HG03135 (cell line): ENCODE measurements at regions not wholly inside any gene's neighbourhood (a gene's known extent, or its start where the extent isn't known, plus 50 kb on each side); places are given as distances from the start of the nearest gene placed in this dataset.

ENCODE experiments used
- ATAC-seq: cut with Tn5 transposase; IDR thresholded peaks from one replicate; pipeline ENCODE4 v1.9.1; 2021; ENCODE audit warnings: mild to moderate bottlenecking, moderate library complexity; ENCODE audit not compliant: unreplicated experiment

DNA sequence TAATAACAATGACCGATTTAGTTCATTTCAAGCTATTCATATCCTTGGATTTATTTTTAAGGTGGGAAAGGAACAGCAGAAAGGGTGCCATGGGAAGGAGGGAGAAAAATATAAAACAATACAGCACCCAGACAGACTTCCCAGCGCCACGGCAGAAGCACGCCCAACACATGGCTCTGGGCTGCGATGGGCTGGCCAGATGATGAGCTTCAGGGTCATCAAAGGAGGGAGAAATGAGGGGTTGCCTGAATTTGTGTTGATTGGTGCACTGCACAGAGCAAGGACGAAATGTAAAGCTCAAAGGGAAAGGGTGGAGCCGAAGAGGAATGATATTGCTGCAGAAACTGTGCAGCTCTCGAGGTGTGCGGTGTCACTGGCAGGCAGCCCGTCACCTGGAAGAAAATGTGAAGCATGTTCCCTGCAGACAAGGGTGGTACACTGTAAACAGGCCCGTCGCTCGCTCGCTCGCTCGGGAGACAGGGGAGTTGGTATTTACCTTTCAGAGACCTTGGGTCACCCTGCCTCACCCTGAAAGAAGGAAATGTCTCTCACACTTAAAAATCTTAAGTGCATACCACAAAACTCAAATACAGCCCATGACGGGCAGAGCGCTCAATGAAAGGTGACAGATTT is 195.5 kb upstream of the CTAGE1 start:
- no peak for ATAC-seq

DNA sequence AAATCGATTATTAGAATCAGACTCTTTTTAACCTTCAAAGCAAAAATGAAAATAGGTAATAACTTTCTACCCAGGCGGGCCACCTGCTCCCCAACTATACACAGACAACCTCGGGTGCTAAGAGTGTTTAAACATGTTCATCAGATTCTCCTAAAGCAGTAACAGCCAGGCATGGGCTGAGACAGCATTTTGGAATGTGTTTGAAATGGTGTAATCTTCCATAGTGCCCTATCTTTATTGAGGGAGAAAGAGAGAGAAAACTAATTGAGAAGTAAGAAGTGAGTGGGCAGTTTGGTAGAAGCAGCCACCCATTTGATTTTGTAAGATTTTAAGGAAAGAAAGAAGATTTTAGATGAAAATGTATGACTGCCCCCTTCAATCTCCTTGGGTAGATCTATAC is 196.1 kb upstream of the CTAGE1 start:
- ATAC-seq = no peak

DNA sequence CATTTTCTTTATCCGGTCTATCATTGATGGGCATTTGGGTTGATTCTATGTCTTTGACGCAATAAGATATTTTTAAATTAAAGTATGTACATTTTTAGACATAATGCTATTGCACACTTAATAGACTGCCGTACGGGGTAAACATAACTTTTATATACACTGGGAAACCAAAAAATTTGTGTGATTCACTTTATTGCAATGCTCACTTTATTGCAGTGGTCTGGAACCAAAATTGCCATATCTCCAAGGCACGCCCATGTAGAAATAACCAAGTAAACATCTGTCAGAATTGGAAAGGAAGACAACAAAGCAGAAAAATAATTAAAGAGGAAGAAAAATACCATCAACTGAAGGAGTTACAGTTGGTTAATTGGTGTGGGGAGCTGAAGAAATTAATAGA is 205.8 kb upstream of the CTAGE1 start:
- ATAC-seq = no peak

DNA sequence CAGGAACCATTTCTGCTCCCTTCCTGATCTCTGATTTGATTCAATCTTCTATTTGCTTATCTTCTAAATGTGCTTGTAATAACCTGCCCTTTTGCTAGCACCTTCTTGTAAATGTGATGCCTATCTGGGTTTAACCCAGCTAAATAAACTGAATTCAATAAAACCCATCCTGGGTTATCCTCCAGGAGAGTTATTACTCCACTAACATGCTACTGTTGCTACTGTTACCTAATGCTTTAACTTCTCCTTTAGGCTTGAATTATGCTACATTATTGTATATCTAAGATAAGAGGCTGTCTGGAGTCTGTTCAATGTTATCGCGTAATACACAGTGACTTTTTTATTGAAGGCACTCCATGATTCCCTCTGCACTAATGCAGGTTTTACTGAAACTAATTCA is 206.5 kb upstream of the CTAGE1 start:
- ATAC-seq = no peak

DNA sequence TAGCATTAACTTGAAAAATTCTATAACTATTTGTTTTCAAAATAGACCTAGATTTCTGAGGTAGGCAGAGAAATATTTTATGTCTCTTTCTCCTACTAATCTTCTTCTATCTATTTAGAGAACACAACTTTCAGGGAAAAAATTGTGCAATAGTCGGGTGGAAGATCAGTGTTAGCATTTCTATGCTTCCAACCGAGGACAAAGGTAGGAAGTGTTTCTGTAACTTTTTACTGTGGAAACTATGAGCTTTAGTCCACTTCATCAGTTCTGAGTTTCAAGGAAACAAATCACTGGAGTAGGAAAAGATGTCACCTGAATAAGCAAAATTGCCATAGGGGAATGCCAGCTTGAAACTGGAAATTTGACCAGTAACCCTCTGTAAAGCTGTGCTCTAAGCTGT is 207.7 kb upstream of the CTAGE1 start:
- no peak for ATAC-seq

DNA sequence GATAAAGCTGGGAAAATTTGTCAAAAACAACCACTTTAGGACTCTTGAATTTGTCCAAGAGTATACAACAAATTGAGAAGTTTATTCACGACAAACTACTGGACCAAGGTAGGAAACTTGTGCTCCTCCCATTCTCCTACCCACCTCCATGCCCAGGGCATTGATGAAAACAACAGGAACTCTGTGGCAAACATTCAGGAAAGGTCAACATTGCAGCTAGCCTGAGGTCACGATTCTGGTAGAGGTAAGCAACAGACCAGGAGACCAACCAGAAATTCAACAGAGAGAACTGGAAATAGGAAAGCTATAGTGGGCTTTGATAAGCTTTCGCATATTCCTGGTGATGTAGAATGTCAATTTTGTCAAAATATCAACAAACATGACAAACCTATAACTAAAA is 209.1 kb upstream of the CTAGE1 start:
- no peak for ATAC-seq

DNA sequence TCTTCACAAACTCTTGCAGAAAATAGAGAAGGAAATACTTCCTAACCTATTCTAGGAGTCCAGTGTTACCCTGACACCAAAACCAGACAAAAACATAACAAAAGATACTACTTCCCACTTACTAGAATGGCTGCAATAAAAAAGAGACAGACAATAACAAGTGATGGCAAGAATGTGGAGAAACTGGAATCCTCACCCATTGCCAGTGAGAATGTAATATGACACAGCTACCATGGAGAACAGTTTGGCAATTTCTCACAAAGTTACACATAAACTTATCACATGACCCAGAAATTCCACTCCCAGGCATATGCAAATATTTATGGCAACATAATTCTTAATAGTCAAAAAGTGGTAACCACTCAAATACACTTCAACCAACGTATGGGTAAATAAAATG is 209.8 kb upstream of the CTAGE1 start:
- no peak for ATAC-seq

DNA sequence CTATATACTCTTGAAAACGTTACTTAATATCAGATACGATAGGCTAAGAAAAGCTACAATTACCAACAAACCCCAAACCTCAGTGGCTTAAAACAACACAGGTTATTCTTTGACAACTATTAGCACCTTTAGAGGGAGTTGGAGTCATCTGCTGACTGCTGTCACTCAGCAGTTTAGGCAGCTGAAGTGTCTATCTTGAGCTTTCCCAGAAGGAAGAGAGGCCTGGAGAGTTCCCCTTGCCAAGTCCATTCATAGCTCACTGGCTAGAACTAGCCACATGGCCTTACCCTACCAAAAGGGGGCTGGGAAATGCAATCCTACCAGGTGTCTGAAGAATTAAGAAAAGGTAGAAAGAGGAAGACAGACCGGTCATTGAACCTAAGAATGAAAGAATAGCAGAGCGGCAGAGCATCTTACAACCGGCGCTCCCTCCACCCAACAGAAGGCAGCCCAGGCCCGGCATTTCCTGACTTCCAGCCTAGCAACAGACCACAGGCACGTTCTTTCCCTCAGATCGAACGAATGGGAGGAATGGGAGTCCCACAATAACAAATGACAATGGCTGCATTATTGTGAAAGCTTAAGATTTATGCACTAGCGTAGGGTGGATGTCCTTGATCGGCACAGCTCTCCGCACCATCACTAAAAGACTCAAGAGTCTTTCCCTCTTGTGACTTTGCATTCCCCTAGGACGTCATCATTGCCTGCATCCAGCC is 211.2 kb upstream of the CTAGE1 start:
- ATAC-seq = no peak

DNA sequence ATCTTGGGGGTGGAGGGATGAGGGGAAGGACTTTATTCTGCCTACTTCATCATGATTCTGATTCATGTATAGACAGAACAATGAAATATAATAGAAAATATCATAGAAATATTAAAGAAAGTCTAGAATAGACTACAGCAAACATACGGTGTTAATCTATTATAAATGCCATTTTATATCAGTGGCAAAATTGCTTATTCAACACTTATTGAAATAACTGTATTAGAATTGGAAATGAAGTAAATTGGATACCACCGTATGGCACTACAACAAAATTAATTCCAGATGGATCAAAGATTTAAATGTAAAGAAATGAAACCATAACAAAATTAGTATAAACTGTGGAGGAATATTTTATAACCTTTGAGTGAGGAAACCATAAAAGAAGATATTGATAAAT is 213.3 kb upstream of the CTAGE1 start:
- no peak for ATAC-seq

DNA sequence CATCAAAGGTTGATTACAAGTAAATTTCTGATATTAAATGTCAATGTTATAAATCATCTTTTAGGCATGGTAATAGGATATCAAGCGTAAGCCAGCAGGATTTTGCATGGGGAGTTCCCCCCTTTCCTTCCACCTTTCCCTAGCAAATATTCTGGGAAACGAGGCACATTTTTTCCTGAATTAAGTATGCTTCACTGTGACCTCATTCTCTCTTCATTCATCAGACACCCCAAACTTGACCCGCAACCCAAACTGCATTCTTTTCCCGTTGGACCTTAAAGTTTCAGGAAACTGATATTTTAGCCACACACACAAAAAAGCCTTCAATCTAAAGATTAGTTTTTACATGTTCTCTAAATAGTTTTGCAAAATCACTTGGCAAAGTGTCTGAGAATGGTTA is 214.5 kb upstream of the CTAGE1 start:
- ATAC-seq = no peak

DNA sequence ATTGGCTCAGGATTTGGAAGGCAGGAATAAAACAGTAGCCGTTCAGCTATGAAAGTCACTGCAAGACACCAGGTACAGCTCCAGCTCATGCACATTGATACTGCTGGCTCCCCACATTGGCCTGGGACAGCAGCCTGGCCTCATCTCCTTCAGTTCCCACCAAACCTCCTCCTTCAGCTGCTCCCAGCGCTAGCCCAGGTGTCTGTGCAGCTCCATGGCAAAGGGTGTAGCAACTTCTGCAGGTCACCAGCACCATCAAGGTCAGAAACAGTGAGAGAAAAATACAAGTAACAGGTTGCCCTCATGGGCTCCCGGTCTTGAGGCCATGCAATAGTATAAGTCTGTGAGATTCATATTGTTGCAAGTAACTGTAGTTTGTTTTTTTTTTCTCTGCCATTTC is 216.7 kb upstream of the CTAGE1 start:
- no peak for ATAC-seq

DNA sequence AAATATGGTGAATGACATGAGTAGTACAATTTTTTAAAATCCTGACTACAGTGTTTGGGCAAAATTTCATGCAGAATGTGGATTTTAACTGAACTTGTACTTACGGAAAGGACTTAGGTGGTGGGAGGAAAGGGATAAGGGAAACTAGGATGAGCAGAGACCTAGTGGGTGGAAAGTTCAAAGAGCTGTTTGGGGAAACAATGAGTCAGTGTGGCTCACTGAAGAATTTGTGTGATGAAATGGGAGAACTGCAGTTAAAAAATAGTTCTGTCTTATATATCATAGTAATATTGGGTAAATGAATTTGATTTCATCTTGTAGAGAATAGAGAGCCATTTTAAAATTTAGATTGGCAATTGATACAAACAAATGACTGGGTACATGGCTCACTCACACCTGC is 220.1 kb upstream of the CTAGE1 start:
- no peak for ATAC-seq

DNA sequence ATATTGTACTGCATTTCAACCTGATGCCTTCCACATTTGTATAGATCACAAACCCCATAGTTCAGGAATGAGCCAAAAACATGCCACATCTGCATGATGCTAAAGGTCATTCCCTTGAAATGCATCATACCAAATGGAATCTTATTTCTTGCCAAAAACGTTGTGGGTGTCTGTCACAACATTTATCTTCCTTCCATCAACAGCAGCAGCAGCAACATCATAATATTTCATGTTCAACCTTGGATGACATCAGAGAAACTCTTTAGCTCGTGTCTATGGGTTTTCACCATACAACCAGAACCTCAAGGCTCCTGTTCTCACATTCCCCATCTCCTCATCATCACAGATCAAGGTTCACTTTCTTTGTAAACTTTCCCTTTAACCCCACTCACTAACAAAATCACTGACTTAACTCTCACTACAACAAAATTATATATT is 221.3 kb upstream of the CTAGE1 start:
- ATAC-seq = no peak

DNA sequence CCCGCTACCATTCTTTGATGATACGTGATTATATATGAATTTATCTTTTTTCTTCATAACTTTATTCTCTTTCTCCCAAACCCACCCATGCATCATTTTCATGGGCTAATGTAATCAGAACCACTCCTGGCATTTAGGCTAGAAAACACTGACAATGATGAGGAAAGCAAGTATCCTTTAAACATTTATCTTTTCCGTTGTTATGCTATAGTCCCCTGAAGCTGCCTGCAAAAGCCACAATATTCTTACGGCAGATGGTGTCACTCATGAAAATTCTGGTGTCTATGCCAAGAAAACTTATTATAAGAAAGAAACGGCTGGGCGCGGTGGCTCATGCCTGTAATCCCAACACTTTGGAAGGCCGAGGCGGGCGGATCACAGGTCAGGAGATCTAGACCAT is 221.8 kb upstream of the CTAGE1 start:
- no peak for ATAC-seq

DNA sequence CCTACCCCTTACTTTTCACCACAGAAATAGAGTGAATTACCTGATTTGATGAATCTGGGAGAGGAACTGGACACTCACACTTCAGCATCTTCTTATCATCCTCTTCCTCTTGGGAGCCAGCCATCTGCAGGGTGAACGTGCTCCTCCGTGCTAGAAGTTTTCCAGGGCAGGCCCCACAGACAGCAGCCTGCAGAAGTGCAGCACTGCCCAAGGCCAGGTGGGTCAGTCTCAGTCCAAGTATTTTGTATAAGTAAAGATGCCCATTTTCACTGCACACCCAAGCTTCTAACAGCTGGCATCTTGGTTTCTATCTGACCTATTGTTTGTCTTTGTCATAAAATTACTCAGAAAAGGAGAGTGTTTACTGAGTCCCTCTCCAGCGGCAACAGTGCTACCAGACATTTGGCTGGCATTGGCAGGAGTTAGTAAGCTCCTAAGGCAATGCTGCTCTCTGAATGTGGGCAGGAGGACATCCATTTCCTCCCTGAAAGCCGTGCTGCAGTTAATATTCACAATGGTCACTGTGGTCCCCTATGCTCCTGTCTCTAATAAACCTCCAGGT is 222.6 kb upstream of the CTAGE1 start:
- no peak for ATAC-seq

DNA sequence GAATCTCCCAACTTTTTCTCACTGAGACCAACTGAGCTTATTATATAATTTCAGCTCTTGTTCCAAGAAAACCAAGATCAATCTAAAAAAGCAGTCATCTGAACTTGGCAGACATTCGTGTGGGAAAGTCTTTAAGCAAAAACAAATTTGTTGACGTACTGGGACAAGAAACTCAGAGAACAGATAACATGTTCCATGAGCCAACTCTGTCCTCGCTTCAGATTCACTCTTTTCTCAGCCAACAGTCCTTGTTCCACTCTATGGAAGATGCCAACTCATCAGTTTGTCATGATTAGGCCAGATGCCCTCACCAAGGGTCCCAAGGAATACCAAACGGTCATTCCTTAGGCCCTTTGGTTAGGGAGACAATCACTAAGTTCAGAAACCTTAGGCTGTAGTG is 224.2 kb upstream of the CTAGE1 start:
- ATAC-seq = no peak

DNA sequence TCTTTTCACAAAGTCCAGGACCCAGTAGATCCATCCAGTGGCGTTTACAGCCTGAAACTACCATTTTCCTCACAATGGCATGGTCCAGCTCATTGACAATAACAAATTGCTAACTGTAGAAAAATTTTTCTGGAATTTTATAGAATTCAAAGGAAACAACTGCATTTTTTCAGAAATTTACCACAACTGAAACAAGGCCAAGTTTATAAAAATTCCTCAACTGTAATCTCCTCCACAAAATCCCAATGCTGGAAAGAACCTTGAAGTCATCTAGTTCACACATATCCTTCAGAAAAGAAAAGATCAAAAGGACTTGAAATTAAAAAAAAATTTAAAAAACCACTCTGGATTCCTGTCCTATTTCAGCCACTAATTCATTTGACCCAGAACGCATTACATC is 226.0 kb upstream of the CTAGE1 start:
- no peak for ATAC-seq

DNA sequence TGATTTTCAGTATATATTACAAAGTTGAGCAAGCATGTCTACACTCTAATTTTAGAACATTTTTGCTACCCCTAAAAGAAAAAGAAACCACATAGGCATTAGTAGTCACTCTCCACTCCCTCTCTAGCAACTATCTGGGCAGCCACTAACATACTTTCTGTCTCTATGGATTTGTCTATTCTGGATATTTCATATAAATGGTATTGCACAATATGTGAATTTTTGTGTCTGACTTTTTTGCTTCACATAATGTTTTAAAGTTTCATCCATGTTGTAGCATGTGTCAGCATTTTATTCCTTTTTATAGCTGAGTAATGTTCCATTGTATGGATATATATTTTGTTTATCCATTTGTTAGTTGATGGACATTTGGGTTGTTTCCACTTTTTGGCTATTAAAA is 232.5 kb upstream of the CTAGE1 start:
- ATAC-seq = no peak

DNA sequence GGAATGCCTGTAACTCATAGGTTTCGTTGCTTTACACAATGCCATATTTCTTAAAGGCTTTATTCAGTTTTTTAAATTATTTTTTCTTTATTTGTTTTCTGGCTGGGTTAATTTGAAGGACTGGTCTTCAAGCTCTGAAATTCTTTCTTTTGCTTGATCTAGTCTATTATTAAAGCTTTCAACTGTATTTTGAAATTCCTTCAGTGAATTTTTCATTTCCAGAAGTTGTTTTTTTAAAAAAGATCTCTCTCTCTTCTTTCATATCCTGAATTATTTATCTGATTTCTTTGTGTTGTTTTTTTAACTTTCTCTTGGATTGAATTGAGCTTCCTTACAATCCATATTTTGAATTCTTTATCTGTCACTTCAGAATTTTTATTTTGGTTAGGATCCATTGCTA is 239.9 kb upstream of the CTAGE1 start:
- no peak for ATAC-seq

DNA sequence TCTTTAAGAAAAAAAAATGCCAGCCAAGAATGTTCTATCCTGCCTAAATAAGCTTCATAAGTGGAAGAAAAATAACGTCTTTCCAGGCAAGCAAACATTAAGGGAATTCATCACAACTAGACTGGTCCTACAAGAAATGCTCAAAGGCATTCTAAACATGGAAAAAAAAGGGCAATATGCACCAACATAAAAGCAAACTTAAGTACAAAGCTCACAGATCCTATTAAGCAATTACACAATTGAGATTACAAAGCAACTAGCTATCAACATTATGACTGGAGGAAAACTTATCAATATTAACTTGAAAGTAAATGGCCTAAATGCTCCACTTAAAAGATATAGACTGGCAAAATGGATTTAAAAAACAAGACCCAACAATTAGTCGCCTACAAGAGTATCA is 240.6 kb upstream of the CTAGE1 start:
- ATAC-seq = no peak

DNA sequence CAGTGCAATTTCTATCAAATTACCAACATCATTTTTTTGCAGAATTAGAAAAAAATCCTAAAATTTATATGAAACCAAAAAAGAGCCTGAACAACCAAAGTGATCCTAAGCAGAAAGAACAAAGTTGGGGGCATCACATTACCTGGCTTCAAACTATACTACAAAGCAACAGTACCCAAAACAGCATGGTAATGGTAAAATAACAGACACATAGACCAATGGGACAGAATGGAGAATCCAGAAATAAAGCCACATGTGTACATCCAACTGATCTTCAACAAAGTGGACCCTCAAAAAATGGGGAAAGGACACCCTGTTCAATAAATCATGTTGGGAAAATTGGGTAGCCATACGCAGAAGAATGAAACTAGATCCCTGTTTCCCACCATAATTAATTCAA is 245.7 kb upstream of the CTAGE1 start:
- ATAC-seq = no peak

DNA sequence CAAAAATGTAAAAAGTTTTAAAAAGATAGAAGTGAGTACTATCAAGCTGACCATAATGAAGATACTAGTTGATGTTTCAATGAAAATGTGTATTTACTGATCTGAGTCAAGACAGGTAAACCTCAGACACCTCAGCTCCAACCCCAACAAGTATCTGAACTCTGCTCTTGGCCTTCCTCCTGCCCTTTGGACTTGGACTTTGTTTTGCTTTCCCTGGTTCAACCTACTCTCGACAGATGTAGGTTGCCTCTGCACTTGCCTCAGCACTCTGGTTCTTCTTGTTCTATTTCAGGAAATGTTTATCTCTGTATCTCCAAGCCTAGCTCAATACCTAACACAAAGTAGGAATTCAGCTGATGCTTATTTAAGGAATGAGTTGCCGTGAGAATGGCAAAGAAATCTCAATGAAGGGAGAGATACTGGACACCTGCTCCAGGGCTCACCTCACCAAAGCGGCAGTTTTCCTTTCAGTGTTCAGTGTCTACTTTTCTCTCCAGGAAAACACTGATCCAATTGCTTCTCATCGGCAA is 248.8 kb upstream of the CTAGE1 start:
- ATAC-seq = no peak
